NCI-H510A treated with DMSO at 0.1 percent for 48 hours (cell line): ENCODE measurements at regions not wholly inside any gene's neighbourhood (a gene's known extent, or its start where the extent isn't known, plus 50 kb on each side); places are given as distances from the start of the nearest gene placed in this dataset.
"Not testable (repeated sequence)": the region's sequence is repeated elsewhere in the genome, so short reads cannot be mapped to it uniquely, and the experiment has no call there.

Experiments used
- DNase-seq: peaks from one replicate; lab custom pipeline; 2025; lab: John Stamatoyannopoulos, UW

- DNase-seq: no peak
Observed at GRCh38 chr2:126952216-126952615, 53.5 kb downstream of the TEX51 start.

- no peak for DNase-seq
Observed at GRCh38 chr2:126953483-126953882, 54.8 kb downstream of the TEX51 start.

- no peak for DNase-seq
Observed at GRCh38 chr2:126954831-126955230, 56.1 kb downstream of the TEX51 start.

GRCh38 chr2:126956773-126957172, 58.1 kb downstream of the TEX51 start:
- DNase-seq: not testable (repeated sequence)

- no peak for DNase-seq
Observed at GRCh38 chr2:126963390-126963789, 64.7 kb downstream of the TEX51 start.

GRCh38 chr2:126966601-126967000, 67.9 kb downstream of the TEX51 start:
- DNase-seq: no peak

DNA sequence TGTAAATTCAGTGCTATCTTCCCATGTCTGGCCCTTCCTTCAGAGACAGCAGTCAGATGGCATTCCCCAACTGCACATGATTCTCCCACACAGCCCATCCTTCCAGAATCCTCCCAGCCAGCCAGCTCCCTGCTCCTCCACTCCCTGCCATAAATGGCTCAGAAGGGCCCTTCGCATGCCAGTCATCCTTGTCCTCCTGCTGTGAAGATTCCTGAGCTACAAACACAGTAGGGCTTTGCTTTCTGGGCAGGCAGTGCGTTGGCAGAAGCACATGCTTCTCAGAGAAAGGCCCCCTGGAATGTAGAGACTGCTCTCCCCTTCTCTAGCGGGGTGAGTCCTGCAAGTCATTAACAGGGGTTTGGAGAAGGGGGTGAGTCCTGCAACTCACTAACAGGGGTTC, 71.9 kb downstream of the TEX51 start:
- peak; percentile 64 for DNase-seq

- no peak for DNase-seq
Observed at GRCh38 chr2:126971162-126971480, 72.4 kb downstream of the TEX51 start.

DNA sequence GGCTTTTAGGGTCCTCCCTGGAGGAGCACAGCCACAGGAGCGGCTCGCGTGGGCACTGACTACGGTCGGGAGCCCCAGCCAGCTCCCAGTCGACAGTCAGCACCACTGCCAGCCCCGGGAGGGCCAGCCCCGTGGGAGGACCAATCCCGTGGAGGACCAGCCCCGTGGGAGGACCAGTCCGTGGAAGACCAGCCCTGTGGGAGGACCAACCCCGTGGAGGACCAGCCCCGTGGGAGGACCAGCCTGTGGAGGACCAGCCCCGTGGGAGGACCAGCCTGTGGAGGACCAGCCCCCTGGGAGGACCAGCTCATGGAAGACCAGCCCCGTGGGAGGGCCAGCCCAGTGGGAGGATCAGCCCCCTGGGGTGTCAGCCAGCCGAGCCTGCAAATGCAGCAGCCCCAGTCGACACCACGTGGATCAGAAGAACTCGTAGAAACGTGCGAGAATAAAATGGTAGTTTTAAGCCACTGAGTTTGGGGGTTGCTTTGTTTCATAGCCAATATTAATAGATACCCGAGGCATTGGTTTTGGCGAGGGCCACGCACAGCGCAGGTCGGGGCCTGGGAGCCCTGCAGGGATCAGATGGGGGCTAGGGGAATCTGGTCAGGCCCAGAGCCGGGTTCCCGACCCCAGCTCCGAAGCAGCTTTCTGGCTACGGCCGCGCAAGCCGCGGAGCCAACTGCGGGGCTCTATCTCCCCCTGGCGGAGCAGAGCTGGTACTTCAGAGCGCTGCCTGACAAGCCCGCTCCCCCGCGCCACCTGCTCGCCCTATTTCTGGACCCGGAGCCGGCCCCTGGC, 73.0 kb downstream of the TEX51 start:
- peak; percentile 71 for DNase-seq

GRCh38 chr2:126972279-126972626, 73.6 kb downstream of the TEX51 start:
- DNase-seq: no peak

- DNase-seq: no peak
Observed at GRCh38 chr2:126973745-126974144, 75.1 kb downstream of the TEX51 start.

DNA sequence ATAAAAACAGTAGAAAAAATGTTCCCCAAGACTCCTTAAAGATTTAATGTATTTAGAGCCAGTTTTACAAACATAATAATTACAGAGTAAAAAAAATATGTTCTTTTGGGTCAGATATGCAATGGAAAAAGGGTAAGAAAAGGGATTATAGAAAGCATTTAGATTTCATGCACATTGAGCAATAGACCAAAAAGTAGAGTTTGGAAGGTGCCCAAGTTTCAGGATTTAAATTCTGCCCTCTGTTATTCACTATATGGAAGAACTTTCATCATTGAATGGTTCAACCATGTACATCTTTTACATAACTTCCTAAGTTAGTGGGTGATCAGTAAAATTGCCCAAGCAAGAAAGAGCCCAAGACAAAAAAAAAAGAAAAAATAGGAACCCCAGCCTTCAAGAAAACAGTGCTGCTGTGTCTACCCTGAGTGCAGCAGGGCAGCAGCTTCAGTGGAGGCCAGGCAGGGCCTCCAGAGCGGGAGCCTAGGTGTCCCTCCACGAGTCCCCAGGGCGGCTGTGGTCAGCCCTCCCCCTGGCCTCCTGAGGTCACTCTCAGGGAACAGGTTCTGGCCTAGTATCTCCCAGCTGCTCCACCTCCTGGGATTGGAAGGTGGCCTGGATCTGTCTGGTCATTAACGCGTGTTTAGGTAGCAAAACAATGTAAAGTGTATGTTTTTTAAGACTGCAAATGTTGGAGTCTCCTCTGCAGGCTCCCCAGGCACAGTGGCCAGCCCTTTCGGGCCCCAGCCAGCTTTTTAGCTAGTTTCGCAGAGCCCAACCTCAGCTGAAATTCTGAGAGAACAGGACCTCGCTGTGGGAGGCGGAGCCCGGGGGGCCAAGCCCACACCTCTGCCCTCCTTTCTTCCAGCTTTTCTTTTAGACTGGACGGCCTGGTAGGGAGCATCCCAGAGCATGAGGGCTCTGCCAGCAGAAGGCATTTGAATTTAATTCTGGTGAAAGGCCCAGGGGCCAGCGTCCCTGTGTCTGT, 77.3 kb downstream of the TEX51 start:
- DNase-seq: no peak

DNA sequence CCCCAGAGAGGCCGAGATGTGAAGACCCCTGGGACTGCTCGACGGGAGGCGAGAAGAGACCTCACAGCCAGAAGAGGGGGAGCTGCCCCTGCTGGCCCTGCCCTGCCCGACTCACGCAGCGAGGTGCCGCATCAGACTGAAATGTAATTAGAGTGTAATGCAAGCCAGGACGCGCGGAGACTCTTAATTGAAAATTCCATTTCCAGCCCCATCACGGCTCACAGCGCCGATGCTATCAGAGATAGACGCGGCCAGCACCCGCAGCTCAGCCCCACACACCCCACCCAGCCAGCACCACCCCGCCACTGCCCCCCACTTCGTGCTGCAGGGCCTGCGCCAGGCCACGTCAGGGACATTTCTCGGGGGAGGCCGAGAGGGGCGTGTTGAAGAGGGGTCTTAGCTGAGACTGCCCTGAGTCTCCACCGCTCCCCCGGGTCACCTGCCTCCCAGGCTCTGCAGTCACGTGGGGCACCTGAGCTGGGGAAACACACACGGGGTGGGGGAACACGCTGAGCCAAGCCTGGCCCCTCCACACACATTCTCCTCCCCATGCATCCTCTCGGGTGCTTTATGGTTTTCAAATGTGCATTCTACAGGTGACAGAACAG, 78.1 kb downstream of the TEX51 start:
- DNase-seq: no peak

GRCh38 chr2:126978333-126978732, 79.6 kb downstream of the TEX51 start:
- no peak for DNase-seq

DNA sequence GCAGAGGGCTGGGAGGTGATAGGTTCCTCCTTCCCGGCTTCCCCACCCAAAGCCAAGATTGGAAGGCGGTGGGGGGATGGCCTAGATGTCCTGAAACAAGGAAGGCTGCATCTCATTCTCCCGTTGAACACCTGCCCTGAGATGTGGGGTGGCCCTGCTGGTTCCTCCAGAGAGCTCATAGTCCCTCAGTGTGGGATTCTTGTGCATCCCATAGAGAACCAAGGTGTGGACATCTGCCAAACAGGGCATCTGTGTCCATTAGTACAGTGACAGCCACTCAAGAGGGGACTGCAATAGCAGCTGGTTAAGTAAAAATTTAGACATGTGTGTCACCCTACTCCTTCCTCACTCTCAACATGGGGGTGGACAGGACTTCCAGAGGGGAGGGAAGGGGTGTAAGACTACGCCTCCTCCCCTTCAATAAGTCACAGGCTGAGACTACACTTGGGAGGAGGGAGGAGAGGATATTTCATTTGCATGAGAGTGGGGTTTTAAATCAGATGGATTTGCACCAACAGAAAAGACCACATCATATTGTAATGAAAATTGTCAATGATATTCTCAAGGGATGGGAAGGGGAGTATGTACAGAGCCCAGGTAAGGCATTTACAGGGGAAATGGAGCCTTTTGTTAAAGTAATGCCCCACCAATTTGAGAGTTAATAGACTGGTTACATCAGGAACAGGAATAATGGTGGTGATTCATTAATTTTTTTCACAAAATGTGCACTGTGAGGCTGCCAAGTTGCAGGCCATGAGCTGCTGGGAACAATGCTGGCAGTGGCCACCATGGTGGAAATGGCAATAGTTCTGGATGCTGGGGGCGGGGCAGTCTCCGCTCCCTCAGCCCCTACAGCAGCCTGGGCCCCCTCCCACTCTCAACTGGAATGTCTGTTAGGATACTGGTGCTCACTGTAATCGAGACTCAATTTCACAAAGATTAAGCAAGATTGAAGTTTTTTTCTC, 80.6 kb downstream of the TEX51 start:
- no peak for DNase-seq

DNA sequence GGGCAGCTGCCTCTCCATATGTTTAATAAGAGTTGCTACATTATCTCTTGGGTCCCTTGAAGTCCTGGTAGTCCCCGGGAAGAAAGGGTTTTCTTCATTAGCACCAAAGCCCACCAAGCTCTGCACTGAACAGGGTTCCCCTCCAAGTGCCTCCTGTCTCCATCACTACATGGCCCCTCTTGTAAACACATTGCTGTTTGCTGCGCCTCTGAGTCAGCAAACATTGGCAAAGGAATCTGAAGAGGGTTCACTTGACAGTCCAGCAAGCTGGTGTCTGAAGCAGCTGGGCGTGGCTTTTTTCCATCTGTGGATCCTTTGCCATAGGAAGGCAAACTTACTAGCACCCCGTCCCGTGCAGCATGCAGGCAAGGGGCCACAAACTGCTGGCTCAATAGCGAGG, 82.8 kb downstream of the TEX51 start:
- DNase-seq: peak; percentile 26

- no peak for DNase-seq
Observed at GRCh38 chr2:126982935-126983334, 84.2 kb downstream of the TEX51 start.

DNA sequence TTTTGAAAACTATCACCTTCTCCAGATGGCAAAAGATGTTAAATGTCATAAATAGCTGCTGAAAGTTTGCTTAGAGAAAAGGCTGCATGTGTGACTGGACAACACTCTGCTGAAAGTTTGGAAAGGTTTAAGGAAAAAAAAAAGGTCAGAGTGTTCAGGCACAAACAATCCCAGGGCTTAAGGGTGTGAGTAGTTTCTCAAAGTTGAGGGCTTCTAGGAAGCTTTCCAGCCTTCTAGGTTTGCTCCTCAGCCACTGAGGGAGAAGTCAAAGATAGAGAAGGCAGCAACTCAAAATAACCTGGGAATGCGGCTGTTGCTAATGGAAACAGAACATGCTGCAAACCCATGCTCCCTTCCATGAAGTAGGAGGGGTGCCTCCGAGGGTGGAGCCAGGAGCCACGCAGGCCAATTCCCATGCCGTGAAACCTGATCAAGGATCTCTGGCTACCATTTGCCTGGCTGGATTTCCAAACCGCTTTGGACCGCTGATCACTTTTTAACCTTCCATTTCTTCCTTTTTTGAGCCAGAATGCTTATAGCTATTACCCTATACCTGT, 88.0 kb downstream of the TEX51 start:
- DNase-seq: no peak

- no peak for DNase-seq
Observed at GRCh38 chr2:126988482-126988881, 89.8 kb downstream of the TEX51 start.

DNA sequence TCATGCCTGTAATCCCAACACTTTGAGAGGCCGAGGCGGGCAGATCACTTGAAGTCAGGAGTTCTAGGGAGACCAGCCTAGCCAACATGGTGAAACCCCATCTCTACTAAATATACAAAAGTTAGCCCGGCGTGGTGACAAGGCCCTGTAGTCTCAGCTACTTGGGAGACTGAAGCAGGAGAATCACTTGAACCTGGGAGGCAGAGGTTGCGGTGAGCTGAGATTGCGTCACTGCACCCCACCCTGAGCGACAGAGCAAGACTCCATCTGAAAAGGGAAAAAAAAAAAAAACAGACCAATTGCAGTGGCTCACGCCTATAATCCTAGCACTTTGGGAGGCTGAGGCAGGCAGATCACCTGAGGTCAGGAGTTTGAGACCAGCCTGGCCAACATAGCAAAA, 90.4 kb downstream of the TEX51 start:
- not testable (repeated sequence) for DNase-seq

DNA sequence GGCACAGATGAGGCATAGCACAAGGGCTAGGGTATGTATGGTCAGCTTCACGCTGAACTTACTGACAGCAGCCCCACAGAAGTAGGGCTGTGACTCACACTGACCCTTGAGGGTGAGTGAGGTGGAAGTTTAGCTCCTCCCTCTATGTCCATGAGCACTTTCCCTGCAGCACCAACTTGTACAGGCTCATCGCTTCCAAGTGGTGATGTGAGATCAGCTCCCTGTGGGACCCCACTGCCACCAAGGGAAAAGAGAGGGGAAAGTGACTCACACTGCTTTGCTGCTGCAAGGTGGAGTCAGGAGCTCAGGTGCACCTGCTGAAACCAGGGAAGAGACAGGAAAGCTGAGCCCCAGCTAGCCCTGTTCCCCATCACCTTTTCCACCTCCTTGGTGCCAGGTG, 91.5 kb downstream of the TEX51 start:
- DNase-seq: no peak
